Heart right ventricle (tissue), 16 donors: ENCODE measurements at regions not wholly inside any gene's neighbourhood (a gene's known extent, or its start where the extent isn't known, plus 50 kb on each side); places are given as distances from the start of the nearest gene placed in this dataset.
"Not testable (repeated sequence)": the region's sequence is repeated elsewhere in the genome, so short reads cannot be mapped to it uniquely, and the experiment has no call there.

Experiments
- ATAC-seq, 8 donors: fragments of 200-7000 bp; cut with Tn5 transposase; one replicate each; pipeline ENCODE4 v1.9.1; 2020; ENCODE audit warnings: mild to moderate bottlenecking in 8 of 8, moderate library complexity in 8 of 8, moderate number of reproducible peaks in 1 of 8
- DNase-seq, 2 donors: peaks; one replicate each; pipeline ENCODE4 v3.0.0-alpha.2; 2020
- H3K27ac ChIP-seq, 10 donors: fragments of 200-600 bp; sonication (generic) in 2 of 10; one replicate each; pipeline versions ENCODE4 v1.5.0 to v1.8.0; 2020 to 2022; ENCODE audit warnings: mild to moderate bottlenecking in 3 of 10
- H3K27me3 ChIP-seq, 7 donors: fragments of 200-600 bp; one replicate each; pipeline ENCODE4 v1.8.0; 2021 to 2022; ENCODE audit warnings: mild to moderate bottlenecking in 2 of 7
- H3K36me3 ChIP-seq, 9 donors: fragments of 200-600 bp; sonication (generic) in 1 of 9; one replicate each; pipeline versions ENCODE4 v1.5.0 to v1.8.0; 2020 to 2022; ENCODE audit warnings: mild to moderate bottlenecking in 2 of 9
- H3K4me1 ChIP-seq, 9 donors: fragments of 200-600 bp; sonication (generic) in 1 of 9; one replicate each; pipeline versions ENCODE4 v1.5.0 to v1.8.0; 2020 to 2022; ENCODE audit warnings: mild to moderate bottlenecking in 4 of 9
- H3K4me3 ChIP-seq, 10 donors: fragments of 200-600 bp; sonication (generic) in 2 of 10; one replicate each; pipeline versions ENCODE4 v1.5.0 to v1.8.0; 2020 to 2022; ENCODE audit warnings: mild to moderate bottlenecking in 7 of 10, moderate library complexity in 2 of 10
- H3K9me3 ChIP-seq, 11 donors: fragments of 200-600 bp in 10 of 11; sonication (generic) in 2 of 11; one replicate each; pipeline versions ENCODE4 v1.5.0 to v1.8.0; 2013 to 2022; ENCODE audit warnings: mild to moderate bottlenecking in 2 of 11, control low read depth in 1 of 11, moderate library complexity in 1 of 11
- WGBS, 2 donors: extraction: QIAGEN DNeasy Blood & Tissue Kit; methylation state at CpG; one replicate each; pipeline ENCODE4 v1.1.7; 2013; ENCODE audit warnings: inconsistent platforms in 1 of 2; 5-methylcytosine and 5-hydroxymethylcytosine counted together
- intact Hi-C, 10 donors: fragments of 100-400 bp; cut with DNase I; formaldehyde crosslinking; loops; one replicate each; pipeline versions ENCODE4 v1.11.1 to v1.14.2; 2022
- TF ChIP-seq, protein P1 (sequence below), 9 donors: fragments of 200-600 bp; sonication (generic) in 2 of 9; IDR thresholded peaks; one replicate each; pipeline versions ENCODE4 v1.5.0 to v1.8.0; 2021 to 2022; ENCODE audit warnings: antibody characterized with exemption in 9 of 9, mild to moderate bottlenecking in 5 of 9, moderate library complexity in 1 of 9
- donor health status: Arrhythmogenic right ventricular cardiomyopathy.
- donor health status: ischemic (EF 13 %, LVEDD 7.1; RV severe dilation, severe dysfunction).
- donor health status: healthy with polysubstance abuse.
- donor health status: DM: no; HTN: yes; CAD: no.
- donor health status: DM: no; HTN: no; CAD: no.
- donor health status: ischemic (EF 25% LVEDD 6.9; RV normal size, moderate dysfunction).
- donor health status: ischemic (EF 25% LVEDD 5.7; RV mildly dilated, moderate dysfunction).
- donor health status: healthy.
- donor health status: DM: yes; HTN: yes; CAD: no.
- donor health status: Ischemic cardiomyopathy.
- donor health status: ischemic (EF 35%, LVEDD 5.7; RV mildly dilated, moderate dysfunction).
- donor health status: nonischemic (EF 11% LVEDD 7.7; RV severe dilation, severe dysfunction).
- donor health status: DM: yes; HTN: yes; CAD: no.
- donor health status: PGD.
- donor health status: ischemic (EF 29% LVEDD 5.4; RV normal size, mild dysfunction).
- donor health status: nonischemic (EF 23%, LVEDD 6.1; RV moderate dilation, normal function).

DNA sequence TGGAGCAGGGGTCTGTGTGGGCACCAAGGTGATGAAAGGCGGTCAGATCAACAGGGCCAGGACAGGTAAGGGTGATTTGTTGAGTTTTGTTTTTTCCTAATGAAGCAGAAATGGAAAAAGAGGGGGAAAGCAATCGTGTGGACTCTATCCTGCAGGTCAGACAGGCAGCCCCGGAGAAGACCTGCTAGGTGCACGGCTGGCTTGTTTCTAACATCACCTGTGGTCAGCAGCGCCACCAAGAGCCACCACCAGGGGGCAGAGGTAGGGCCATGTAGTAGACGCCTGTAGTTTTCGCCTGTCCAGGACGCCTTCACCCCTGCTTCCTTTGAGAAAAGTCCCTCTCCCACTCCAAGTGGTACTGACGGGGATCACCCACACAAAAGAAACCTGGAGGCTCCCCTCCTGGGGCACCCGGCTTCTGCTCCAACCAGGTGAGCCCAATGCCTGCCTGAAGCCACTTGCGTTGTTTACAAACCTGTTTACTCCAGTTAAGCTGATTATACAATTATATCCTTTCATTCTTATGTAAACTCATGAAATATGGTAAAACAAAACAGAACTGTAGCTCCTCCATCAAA lies 54.2 kb upstream of the SEC14L1 start:
- no peaks in the 10 kb centered on the region for H3K27me3 ChIP-seq
- peak; percentile 27 to 61 (median 44) for ATAC-seq
- TF ChIP-seq, protein P1, sequence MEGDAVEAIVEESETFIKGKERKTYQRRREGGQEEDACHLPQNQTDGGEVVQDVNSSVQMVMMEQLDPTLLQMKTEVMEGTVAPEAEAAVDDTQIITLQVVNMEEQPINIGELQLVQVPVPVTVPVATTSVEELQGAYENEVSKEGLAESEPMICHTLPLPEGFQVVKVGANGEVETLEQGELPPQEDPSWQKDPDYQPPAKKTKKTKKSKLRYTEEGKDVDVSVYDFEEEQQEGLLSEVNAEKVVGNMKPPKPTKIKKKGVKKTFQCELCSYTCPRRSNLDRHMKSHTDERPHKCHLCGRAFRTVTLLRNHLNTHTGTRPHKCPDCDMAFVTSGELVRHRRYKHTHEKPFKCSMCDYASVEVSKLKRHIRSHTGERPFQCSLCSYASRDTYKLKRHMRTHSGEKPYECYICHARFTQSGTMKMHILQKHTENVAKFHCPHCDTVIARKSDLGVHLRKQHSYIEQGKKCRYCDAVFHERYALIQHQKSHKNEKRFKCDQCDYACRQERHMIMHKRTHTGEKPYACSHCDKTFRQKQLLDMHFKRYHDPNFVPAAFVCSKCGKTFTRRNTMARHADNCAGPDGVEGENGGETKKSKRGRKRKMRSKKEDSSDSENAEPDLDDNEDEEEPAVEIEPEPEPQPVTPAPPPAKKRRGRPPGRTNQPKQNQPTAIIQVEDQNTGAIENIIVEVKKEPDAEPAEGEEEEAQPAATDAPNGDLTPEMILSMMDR (IDR thresholded peaks at IDR 0.05): peak; percentile 79 to 97 (median 94)
- peaks cover 11 to 48% (median 41%) of the 10 kb centered on the region in 9 donors for H3K4me1 ChIP-seq
- DNase-seq: peak; percentile 85 to 88
- peaks cover 0 to 9% (median 0%) of the 10 kb centered on the region in 11 donors for H3K9me3 ChIP-seq
- H3K4me3 ChIP-seq: peak overlapping the region in 1 of 10 donors; percentile 25
- intact Hi-C loops: loop anchor here in 9 of 10 donors (1.0 to 10.0 kb wide), 4 partner anchors 160 to 408 kb away; no protein-coding TSS in a partner anchor
- no peak overlapping the region for H3K27ac ChIP-seq
- WGBS, 2 donors: 17 to 18% methylated on average over 11 of the region's 11 CpGs
- H3K36me3 ChIP-seq: peaks cover 0 to 21% (median 7%) of the 10 kb centered on the region in 9 donors

DNA sequence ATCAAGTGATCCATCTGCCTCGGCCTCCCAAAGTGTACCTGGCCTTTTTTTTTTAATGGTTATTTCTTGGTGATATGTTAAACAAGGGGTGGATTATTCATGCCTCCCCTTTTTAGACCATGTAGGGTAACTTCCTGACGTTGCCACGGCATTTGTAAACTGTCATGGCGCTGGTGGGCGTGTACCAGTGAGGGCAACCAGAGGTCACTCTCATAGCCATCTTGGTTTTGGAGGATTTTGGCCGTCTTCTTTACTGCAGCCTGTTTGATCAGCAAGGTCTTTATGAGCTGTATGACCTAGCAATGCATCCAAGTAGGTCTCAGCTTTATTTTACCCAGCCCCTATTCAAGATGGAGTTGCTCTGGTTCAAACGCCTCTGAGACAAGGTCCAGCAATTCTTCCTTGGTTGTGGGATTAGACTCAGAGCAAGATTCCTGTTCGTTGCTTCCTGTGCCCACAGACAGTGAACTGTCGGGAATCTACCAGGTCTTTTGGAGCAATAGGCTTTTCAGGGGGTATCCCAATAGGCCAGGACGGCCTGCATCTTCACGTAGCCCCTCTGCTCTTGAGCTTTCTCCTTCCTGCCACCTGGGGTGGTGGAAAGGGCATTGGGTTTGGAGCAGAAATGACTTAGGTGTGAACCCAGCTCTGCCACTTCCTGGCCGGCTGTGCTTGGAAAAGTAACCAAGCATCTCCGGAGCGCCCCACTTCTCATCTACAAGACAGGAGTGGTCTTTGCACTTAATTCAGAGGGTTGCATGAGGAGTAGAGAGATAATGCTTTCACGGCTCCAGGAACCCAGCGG lies 52.9 kb upstream of the SEC14L1 start:
- Histone ChIP-seq H3K9me3 (peaks cover 0 to 4% (median 0%) of the 10 kb centered on the region in 11 donors), H3K4me3 (peak overlapping the region; percentile 39 to 93 (median 72)), H3K4me1 (peaks cover 11 to 52% (median 45%) of the 10 kb centered on the region in 9 donors), H3K27me3 (no peaks in the 10 kb centered on the region), H3K27ac (peak overlapping the region; percentile 49 to 96 (median 92)), H3K36me3 (peaks cover 0 to 34% (median 16%) of the 10 kb centered on the region in 9 donors)
- ATAC-seq (peak in 2 of 8 donors; percentile 1), DNase-seq (no peak)
- TF ChIP-seq, protein P1 (IDR thresholded peaks at IDR 0.05): no peak
- intact Hi-C loops: loop anchor here in 6 of 10 donors (2.0 to 10.0 kb wide), 4 partner anchors 53 to 407 kb away; partner anchors contain the start of gene SEC14L1 (in 2 of the 6)
- 68 to 70% methylated on average over 16 of the region's 16 CpGs for WGBS, 2 donors

DNA sequence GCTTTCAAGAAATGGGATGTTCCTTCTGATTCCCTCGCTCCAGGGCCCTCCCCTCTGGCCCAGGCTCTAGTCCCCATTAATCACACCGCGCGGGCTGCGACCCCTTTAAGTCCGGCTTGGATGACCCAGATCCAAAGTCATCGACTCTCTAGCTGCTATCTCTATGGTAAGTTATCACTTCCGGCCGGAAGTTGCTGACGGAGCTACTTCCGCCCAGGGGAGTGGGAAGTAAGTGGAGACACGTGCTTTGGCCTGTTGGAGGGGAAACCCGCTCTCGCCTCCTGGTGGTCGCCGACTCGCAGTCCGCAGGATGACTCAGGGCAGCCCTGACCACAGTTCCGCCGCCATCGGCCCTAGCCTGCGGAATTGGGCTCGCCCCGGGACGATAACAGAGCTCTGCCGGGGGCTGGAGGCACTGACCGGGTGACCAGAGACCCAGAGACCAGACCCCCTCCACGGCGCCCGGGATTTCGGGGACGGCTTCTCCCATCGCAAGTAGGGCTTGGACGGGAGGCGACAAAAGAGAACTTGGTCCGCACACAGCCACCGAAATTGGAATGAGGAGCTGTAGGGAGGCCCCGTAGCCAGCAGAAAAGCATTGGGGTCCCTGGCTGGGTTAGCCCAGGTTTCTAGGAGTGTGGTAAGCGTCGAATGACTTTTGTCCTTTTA lies 52.2 kb upstream of the SEC14L1 start:
- intact Hi-C loops: loop anchor here in 4 of 10 donors (2.0 to 10.0 kb wide), 4 partner anchors 52 to 406 kb away; partner anchors contain the start of gene SEC14L1 (in 2 of the 4)
- 0 to 2% methylated on average over 40 of the region's 40 CpGs for WGBS, 2 donors
- Histone ChIP-seq H3K4me3 (peak overlapping the region; percentile 39 to 93 (median 72)), H3K9me3 (no peaks in the 10 kb centered on the region), H3K27me3 (no peaks in the 10 kb centered on the region), H3K4me1 (peaks cover 11 to 52% (median 45%) of the 10 kb centered on the region in 9 donors), H3K36me3 (peaks cover 0 to 41% (median 23%) of the 10 kb centered on the region in 9 donors), H3K27ac (peak overlapping the region; percentile 49 to 96 (median 92))
- ATAC-seq (peak; percentile 92 to 98 (median 96)), DNase-seq (peak; percentile 90 to 97)
- TF ChIP-seq, protein P1 (IDR thresholded peaks at IDR 0.05): peak; percentile 46 to 95 (median 82)

DNA sequence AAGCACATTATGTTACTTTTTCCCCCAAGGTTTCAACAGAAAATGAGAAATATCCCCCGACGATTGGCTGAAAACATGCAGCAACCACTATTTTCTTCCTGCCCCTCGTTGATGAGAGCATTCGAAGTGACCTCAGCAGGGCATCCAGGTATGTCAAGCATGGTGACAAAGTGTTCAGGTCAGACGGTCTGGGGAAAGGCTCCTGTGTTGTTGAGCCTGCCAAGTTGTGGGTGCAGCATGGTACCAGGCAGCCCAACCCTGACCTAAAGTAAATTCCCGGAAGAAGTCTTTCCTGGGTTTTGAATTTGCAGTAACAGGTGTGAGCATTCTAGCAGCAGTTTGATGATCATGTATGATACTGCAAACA lies 51.7 kb upstream of the SEC14L1 start:
- no peaks in the 10 kb centered on the region for H3K9me3 ChIP-seq
- DNase-seq: no peak
- TF ChIP-seq, protein P1 (IDR thresholded peaks at IDR 0.05): no peak
- H3K27ac ChIP-seq: peak overlapping the region; percentile 49 to 96 (median 92)
- H3K27me3 ChIP-seq: no peaks in the 10 kb centered on the region
- peaks cover 11 to 52% (median 45%) of the 10 kb centered on the region in 9 donors for H3K4me1 ChIP-seq
- peak in 3 of 8 donors; percentile 14 to 28 (median 26) for ATAC-seq
- peak overlapping the region; percentile 39 to 93 (median 72) for H3K4me3 ChIP-seq
- 3 to 4% methylated on average over 6 of the region's 6 CpGs for WGBS, 2 donors
- intact Hi-C loops: loop anchor here in 4 of 10 donors (2.0 to 10.0 kb wide), 4 partner anchors 52 to 406 kb away; partner anchors contain the start of gene SEC14L1 (in 2 of the 4)
- peaks cover 0 to 47% (median 29%) of the 10 kb centered on the region in 9 donors for H3K36me3 ChIP-seq

DNA sequence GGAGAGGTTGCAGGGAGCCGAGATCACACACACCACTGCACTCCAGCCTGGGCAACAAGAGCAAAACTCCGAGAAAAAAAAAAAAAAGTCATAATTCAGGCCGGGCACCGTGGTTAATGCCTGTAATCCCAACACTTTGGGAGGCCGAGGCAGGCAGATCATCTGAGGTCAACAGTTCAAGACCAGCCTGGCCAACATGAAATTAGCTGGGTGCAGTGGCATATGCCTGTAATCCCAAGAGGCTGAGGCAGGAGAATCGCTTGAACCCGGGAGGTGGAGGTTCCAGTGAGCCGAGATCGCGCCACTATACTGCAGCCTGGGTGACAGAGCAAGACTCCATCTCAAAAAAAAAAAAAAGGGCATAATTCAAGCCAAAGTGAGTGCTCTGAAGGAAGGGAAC lies 50.8 kb upstream of the SEC14L1 start:
- intact Hi-C loops: loop anchor here in 8 of 10 donors (2.0 to 10.0 kb wide), 7 partner anchors 51 to 405 kb away; partner anchors contain the start of gene SEC14L1 (in 4 of the 8)
- H3K27me3 ChIP-seq, H3K9me3 ChIP-seq, ATAC-seq, DNase-seq: not testable (repeated sequence)
- H3K4me1 ChIP-seq: peaks cover 11 to 52% (median 45%) of the 10 kb centered on the region in 9 donors
- peaks cover 0 to 55% (median 37%) of the 10 kb centered on the region in 9 donors for H3K36me3 ChIP-seq
- H3K4me3 ChIP-seq: peak overlapping the region in 8 of 10 donors; percentile 18 to 93 (median 72)
- H3K27ac ChIP-seq: peak overlapping the region in 6 of 10 donors; percentile 81 to 96 (median 93)
- WGBS, 2 donors: 90 to 91% methylated on average over 10 of the region's 10 CpGs
